Mesothelial cell of epicardium (in vitro differentiated cells): ENCODE measurements at regions not wholly inside any gene's neighbourhood (a gene's known extent, or its start where the extent isn't known, plus 50 kb on each side); places are given as distances from the start of the nearest gene placed in this dataset.

Experiments
- DNase-seq, 2 experiments: peaks; one replicate each; pipeline ENCODE4 v3.0.0; 2021; ENCODE audit warnings: low spot score in 2 of 2; ENCODE audit not compliant: unreplicated experiment in 2 of 2
- H3K27ac Mint-ChIP-seq: 2 replicates; pipeline ENCODE4 v1.8.0; 2021; ENCODE audit warnings: mixed read lengths
- H3K27me3 Mint-ChIP-seq: 2 replicates; pipeline ENCODE4 v1.8.0; 2021; ENCODE audit warnings: low read depth, mixed read lengths
- H3K36me3 Mint-ChIP-seq: 2 replicates; pipeline ENCODE4 v1.8.0; 2021; ENCODE audit warnings: mixed read lengths
- H3K4me1 Mint-ChIP-seq: 2 replicates; pipeline ENCODE4 v1.8.0; 2021; ENCODE audit warnings: mixed read lengths
- H3K4me3 Mint-ChIP-seq: 2 replicates; pipeline ENCODE4 v1.8.0; 2021; ENCODE audit warnings: mild to moderate bottlenecking, moderate library complexity, mixed read lengths
- H3K9me3 Mint-ChIP-seq: 2 replicates; pipeline ENCODE4 v1.8.0; 2021; ENCODE audit warnings: mixed read lengths
- TF ChIP-seq, protein P1 (sequence below): fragments of 200-600 bp; sonication (generic); IDR thresholded peaks from one replicate; pipeline ENCODE4 v1.5.0; 2021; ENCODE audit warnings: antibody characterized with exemption; ENCODE audit not compliant: unreplicated experiment

DNA sequence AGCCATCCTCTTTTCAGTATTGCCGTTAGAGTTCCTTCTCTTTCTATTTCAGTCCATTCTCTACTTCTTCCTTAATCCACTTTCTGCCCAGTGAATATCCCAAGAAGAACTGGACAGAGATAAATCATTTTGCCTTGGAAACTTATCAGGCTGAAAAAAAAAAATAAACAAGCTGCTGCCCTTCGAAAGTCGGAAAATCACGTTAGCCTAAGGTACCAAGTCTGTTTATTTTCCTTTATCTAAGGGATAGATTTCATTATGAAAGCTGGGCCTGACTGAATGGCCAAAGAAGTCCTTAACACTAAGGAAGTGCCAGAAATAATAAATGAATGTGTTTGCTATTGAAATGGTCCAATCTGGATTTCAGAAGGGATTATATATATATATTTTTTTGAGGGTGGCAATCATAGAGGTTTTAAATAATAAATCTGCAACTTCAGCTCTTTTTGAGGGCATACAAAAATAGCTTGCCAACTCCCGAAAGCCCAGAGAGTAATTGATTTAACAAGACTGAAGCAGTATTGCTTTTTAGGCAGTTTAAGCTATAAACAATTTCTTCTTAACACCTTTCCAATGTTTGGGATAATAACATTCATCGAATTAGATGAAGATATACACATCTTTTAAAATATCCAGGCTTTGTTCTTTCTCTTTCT is 127.0 kb upstream of the STMND1 start:
- no peaks in the 10 kb centered on the region for H3K9me3 Mint-ChIP-seq
- H3K36me3 Mint-ChIP-seq, result no peaks in the 10 kb centered on the region
- H3K4me1 Mint-ChIP-seq, result peaks cover 5% of the 10 kb centered on the region
- no peak overlapping the region for H3K27ac Mint-ChIP-seq
- no peak for DNase-seq
- no peak overlapping the region for H3K4me3 Mint-ChIP-seq
- TF ChIP-seq, protein P1, sequence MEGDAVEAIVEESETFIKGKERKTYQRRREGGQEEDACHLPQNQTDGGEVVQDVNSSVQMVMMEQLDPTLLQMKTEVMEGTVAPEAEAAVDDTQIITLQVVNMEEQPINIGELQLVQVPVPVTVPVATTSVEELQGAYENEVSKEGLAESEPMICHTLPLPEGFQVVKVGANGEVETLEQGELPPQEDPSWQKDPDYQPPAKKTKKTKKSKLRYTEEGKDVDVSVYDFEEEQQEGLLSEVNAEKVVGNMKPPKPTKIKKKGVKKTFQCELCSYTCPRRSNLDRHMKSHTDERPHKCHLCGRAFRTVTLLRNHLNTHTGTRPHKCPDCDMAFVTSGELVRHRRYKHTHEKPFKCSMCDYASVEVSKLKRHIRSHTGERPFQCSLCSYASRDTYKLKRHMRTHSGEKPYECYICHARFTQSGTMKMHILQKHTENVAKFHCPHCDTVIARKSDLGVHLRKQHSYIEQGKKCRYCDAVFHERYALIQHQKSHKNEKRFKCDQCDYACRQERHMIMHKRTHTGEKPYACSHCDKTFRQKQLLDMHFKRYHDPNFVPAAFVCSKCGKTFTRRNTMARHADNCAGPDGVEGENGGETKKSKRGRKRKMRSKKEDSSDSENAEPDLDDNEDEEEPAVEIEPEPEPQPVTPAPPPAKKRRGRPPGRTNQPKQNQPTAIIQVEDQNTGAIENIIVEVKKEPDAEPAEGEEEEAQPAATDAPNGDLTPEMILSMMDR, result no peak
- H3K27me3 Mint-ChIP-seq, result peaks cover 53% of the 10 kb centered on the region

DNA sequence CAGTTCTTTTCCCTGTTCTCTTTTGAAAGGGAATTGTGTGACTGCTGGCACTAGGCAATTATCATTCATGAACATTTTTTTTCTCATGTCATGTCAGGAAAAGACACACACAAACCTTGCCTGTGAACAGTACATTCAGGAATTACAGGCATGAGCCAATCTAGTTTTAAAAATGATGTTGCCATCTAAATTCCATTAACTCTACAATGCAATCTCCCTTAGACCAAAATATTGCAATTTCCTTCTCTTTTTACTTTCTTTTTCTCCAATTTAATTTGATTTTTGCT is 127.5 kb upstream of the STMND1 start:
- TF ChIP-seq, protein P1, result no peak
- H3K4me3 Mint-ChIP-seq, result no peak overlapping the region
- H3K4me1 Mint-ChIP-seq, result peaks cover 5% of the 10 kb centered on the region
- no peak for DNase-seq
- H3K27ac Mint-ChIP-seq, result no peak overlapping the region
- no peaks in the 10 kb centered on the region for H3K36me3 Mint-ChIP-seq
- H3K27me3 Mint-ChIP-seq, result peaks cover 49% of the 10 kb centered on the region
- no peaks in the 10 kb centered on the region for H3K9me3 Mint-ChIP-seq

DNA sequence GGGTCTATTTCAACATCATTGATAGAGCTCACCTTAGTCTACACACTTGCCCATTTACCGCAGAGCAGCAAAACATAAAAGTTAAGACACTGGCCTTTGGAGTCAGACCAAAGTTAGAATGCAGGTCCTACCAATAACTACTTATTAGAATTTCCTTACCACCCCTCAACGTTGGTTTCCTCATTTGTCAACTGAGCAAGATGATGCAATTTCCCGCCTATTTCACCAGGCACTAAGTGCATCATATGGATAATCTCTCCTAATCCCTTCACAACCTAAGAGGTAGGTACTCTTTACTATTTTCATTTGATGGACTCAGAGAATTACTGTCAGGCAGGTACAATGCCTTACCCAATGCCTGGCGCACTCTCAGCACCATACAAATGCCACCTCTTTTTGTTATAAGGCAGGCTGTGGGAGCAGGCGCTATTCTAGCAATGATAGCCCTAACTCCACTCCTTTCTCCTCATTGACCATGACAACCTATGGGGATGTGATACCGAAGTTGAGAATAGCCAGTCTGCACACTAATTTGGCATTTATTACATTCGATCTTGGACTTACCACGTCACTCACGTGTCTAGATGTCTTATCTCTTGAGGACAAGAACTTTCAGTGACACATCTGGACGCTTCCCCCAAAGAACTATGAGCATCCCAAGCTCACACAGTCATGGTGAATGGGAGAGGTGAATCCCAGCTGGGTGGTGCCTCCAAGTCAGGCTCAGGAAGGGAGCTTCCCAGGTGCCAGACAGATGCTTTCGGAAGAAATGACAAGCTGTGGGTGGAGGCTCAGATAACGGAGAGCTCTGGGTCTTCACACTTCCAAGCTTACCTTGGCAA is 128.1 kb upstream of the STMND1 start:
- Mint-ChIP-seq H3K27me3 (peaks cover 43% of the 10 kb centered on the region), H3K4me3 (no peak overlapping the region), H3K36me3 (no peaks in the 10 kb centered on the region), H3K27ac (no peak overlapping the region), H3K4me1 (peaks cover 5% of the 10 kb centered on the region), H3K9me3 (no peaks in the 10 kb centered on the region)
- DNase-seq, result no peak
- TF ChIP-seq, protein P1, result no peak

- no peak for DNase-seq
- Mint-ChIP-seq H3K27ac (no peak overlapping the region), H3K4me3 (no peak overlapping the region), H3K4me1 (peaks cover 5% of the 10 kb centered on the region), H3K27me3 (peaks cover 39% of the 10 kb centered on the region), H3K36me3 (no peaks in the 10 kb centered on the region), H3K9me3 (no peaks in the 10 kb centered on the region)
- TF ChIP-seq, protein P1, result no peak
Observed at GRCh38 chr6:16973051-16973450, 128.8 kb upstream of the STMND1 start.

GRCh38 chr6:16972535-16972934 is 129.3 kb upstream of the STMND1 start:
- DNase-seq, result no peak
- Mint-ChIP-seq H3K4me3 (no peak overlapping the region), H3K36me3 (no peaks in the 10 kb centered on the region), H3K9me3 (no peaks in the 10 kb centered on the region), H3K4me1 (peaks cover 5% of the 10 kb centered on the region), H3K27me3 (peaks cover 34% of the 10 kb centered on the region), H3K27ac (no peak overlapping the region)
- TF ChIP-seq, protein P1, result no peak
